GM18520 (cell line): ENCODE measurements at regions not wholly inside any gene's neighbourhood (a gene's known extent, or its start where the extent isn't known, plus 50 kb on each side); places are given as distances from the start of the nearest gene placed in this dataset.

Experiments
- ATAC-seq: cut with Tn5 transposase; IDR thresholded peaks from one replicate; pipeline ENCODE4 v1.9.1; 2021; ENCODE audit not compliant: unreplicated experiment

GRCh38 chr6:26149240-26149639 is 62.0 kb downstream of the HFE start:
- no peak for ATAC-seq

DNA sequence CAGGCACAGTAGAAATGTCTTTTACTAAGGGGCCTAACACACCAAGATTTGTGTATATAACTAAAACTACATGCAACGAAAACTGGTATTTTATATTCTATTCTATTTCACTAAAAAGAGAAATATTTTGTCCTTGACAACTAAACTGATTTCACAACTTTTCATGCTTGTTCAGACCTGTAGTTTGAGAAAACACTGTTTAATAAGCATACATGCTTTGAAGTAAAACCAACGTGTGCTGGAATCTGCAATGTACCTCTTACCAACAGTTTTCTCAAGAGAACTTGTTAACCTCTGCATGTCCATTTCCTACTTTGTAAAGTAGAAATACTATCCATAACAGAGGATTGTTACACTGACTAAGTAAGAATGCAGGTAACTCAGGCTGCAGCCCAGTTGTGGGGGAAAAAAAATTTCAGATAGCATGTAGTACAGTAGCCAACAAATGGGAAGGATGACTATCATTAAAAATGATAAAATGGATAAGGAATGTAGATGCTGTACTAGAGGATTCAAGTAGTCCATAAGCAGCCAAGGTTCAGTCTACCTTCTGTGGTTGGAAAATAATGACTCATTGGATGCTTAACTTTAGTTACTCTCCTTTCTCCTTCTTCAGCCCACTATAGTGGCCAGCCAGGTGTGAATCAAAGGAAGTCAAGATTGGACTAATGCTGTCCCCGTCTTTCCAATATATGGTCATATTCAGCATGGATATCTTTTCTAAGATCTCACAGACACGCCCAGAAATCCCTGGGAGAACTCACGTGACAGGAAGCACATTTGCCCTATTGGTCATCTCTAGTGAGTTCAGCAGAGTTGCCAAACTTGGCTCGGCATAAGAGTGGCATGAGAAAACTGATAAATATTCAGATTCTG is 65.2 kb downstream of the HFE start:
- no peak for ATAC-seq

DNA sequence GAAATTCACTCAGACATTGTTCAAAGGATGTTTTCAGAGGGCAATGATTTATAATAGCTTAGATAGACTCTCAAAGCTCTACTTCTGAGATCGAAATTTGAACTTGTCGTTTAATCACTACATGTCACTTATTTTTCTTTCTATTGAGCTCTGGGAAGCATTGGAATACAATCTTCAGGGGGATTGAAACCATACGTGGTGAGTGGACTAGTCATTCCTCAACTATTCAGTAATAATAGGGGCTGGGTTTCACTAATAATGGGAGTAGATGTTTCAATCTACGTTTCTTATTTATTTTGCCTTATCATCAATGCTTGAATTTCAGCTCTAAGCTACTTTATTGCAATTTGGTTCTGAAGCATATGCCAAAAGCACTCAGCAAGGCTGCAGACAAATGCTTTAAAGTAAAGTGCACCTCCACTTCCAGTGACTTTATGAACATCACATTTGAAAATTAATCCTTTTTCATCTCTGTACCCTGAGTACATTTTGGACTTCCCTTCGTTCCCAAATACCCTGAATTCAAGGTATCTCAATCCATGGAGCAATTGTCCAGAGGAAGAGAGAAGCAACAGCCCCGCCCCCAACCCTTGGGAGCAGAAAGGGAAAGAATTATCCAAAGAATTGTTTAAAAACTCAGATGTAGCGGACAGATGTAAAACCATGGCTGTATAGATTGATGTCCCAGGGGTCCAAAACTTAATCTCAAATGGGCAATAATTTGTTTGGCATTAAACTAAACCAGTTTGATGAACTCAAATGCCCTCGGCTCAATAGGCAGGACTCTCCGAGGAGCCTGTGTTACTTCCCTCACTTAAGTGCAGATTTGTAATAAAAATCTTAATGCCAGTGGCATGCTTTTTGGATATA is 68.1 kb downstream of the HFE start:
- no peak for ATAC-seq

- peak; percentile 26 for ATAC-seq
Measured at GRCh38 chr6:26156105-26156849, 69.0 kb downstream of the HFE start.

DNA sequence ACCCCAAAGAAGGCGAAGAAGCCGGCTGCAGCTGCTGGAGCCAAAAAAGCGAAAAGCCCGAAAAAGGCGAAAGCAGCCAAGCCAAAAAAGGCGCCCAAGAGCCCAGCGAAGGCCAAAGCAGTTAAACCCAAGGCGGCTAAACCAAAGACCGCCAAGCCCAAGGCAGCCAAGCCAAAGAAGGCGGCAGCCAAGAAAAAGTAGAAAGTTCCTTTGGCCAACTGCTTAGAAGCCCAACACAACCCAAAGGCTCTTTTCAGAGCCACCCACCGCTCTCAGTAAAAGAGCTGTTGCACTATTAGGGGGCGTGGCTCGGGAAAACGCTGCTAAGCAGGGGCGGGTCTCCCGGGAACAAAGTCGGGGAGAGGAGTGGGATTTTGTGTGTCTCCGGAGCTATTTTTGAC is 69.6 kb downstream of the HFE start:
- ATAC-seq: no peak

DNA sequence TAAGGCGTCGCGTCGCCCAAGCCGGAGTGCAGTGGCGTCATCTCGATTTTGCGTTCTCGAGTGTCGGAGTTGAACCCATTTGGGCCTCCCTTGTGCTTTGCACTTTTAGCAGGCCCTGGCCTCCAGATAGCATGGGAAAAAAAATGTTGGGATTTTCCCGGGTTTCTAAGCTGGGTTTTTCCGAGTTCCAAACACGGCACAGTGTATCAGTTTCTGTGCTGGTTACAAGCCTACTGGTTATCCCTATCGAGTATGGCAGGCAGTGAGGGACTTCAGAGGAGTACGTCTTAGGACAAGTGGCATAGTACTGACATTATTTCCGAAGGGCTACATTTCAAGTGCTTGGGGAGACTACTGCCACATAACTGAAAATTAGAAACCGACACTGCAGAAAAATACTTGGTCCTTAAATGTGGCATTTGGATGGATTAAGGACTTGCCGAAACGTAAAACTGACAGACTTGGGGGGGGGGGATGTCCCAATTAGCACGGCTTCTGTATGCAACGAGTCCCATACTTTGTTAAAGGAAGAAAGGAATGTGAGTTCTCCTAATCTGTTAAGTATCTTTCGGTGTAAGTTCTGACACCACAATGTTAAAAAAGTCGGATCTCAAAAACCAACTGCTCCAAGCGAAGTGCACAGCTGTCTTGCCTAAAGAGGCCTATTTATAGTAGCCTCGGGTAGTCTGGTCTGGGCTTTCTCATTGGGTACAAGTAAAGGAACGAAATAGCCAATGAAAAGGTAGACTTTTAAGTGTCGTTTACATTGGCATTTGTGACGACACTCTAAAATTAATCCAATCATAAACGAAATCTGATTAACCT is 70.2 kb downstream of the HFE start:
- peak; percentile 55 for ATAC-seq

DNA sequence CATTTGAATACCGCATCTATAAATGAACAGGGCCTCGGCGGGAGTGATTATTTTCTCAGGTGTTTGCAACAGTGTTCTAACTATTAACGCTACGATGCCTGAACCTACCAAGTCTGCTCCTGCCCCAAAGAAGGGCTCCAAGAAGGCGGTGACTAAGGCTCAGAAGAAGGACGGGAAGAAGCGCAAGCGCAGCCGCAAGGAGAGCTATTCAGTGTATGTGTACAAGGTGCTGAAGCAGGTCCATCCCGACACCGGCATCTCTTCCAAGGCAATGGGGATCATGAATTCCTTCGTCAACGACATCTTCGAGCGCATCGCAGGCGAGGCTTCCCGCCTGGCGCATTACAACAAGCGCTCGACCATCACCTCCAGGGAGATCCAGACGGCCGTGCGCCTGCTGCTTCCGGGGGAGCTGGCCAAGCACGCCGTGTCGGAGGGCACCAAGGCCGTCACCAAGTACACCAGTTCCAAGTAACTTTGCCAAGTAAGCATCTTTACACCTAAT is 70.9 kb downstream of the HFE start:
- peak; percentile 34 for ATAC-seq

- ATAC-seq: no peak
Measured at GRCh38 chr6:26158581-26159356, 71.5 kb downstream of the HFE start.

DNA sequence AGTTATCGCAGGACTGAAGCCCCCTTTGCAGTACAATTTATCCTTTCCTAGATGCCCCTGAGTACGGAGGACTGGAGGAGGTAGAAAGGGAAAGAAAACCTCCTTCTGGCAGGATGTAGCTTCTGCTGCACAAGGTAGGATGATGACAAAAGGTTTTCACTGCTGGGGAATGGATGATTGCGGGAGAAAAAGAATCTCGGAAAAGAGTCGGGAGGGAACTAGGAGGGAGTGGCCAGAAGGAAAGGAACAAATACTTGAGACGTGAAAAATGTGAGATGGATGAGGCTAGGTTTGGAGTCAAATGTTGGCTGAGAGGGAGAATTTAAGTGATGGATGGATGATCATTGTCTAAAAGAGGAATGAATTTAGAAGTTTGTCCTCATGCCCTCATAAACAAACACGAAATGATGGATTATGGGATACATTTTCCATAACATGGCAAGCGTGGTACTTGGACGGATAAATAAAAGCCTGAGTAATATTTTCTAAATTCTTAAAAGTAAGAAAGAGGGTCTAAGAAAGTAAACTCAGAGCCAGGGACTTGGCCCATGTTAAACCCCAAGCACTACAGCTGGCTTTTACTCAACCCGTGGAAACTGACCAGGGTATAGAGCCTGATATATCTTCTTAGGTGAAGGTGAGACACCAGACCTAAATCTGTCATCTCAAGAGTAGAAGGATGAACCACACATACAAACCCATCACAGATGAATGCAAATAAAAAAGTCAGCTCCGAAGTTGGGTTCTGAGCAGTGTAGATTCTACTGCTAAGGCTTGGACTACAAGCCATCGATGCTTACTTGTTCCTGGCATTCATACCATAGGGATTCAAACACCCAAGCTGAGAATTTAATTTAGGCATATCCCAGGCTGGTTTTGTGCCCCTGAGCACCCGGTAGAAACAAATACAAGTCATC is 72.4 kb downstream of the HFE start:
- ATAC-seq: no peak

DNA sequence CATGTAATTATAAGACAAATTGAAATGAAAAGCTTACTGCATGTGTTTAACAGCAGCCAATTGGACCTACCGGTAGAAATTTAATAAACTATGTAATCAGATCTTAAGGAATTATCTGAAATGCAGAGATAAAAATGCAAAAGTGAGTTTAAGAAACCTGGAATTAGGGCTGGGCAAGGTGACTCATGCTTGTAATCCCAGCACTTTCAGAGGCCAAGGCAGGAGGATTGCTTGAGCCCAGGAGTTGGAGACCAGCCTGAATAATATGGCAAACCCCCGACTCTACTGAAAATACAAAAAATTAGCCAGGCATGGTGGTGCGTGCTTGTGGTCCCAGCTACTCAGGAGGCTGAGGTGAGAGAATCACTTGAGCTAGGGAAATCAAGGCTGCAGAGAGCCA is 74.1 kb downstream of the HFE start:
- ATAC-seq: no peak

- ATAC-seq: no peak
Measured at GRCh38 chr6:26162399-26162798, 75.2 kb downstream of the HFE start.

DNA sequence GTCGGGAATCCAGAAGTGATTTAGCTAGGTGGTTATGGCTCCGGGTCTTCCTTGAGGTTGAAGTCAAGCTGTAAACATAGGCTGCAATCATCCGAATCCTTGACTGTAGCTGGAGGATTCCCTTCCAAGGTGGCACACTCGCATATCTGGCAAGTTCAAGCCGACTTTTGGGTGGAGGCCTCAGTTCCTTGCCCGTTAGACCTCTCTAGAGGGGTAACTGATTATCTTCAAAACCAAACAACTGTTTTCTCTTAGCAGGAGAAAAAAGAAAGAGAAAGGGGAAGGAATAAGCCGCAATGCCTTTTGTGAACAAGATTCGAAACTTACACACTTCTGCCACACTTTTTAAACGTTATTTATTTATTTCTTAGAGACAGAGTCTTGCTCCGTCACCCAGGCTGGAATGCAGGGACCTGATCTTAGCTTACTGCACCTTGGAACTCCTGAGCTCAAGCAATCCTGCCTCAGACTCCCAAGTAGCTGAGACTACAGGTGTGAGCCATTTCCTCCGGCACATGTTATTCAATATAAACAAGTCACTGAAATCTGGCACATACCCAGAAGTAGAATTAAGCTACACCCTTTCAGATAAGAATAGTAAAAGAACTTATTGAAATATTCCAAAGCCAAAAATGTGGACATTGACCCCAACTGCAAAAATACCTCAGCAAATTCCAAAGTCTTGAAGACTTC is 76.3 kb downstream of the HFE start:
- no peak for ATAC-seq

- no peak for ATAC-seq
Measured at GRCh38 chr6:26164120-26164505, 76.9 kb downstream of the HFE start.

- ATAC-seq: no peak
Measured at GRCh38 chr6:26165261-26165790, 78.1 kb downstream of the HFE start.

DNA sequence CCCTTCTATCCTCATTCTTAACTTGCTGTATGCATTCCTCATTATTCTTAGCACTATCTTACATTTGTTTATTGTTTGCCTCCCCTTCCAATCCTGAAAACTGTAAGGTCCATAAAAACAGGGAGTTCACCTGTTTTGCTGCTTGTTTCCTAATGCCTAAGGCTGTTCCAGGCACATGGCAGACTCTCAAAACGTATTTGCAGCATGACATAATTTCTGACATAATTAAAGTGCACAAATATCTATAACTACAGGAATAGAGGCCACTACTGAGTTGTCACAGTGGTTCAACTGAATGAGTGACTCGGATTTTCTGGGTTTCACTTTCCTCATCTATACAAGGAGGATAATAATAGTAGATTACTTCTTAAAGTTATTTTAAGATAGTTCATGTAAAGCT is 83.0 kb downstream of the HFE start:
- no peak for ATAC-seq

DNA sequence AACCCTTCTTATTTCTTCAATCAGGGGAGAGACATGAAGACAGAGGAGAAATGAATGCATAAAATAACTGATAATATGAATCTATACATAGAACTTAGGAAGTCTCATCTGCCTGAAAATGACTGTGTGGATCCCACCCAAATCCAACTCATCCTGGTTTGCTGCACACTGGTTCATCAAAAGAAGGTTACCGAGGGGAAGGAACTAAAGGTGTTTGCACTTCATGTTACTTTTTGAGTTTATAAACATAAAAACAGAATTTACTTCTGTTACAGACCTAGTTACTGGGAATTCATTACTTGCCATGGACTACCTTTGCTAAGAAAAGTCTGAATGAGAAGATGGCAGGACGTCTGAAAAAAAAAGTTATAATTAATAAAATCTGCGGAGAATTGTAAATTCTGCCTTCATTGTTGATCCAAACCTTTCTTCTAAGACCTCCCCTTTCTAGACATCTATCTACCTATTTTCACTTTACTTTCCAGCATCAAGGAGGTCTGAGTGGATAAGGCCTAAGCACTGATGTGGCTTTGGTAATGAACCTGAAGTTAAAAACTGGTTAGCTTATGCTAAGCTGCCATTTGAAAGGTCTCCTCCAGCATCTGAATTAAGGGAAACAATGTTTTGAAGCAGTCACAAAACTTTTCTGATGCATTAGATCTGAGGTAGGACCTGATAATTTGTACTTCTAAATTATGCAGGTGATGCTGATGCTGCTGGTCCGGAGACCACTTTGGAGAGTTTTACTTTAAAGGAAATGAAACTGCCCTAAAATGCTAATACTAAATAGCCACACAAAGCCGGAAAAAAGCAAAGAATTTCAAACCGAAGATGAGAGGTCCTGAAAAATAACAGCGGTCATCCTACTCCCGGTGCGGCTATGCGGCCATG is 84.0 kb downstream of the HFE start:
- ATAC-seq: no peak

- no peak for ATAC-seq
Measured at GRCh38 chr6:26172608-26172968, 85.4 kb downstream of the HFE start.
